OCI-LY1 (cell line): ENCODE measurements at regions not wholly inside any gene's neighbourhood (a gene's known extent, or its start where the extent isn't known, plus 50 kb on each side); places are given as distances from the start of the nearest gene placed in this dataset.
A peak's percentile ranks its signal among the peaks of the same experiment; 100 is the strongest.

Experiments
- H2AFZ ChIP-seq: fragments of 200-600 bp; sonication (generic), shearing (Covaris generic); 2 replicates; pipeline ENCODE4 v1.6.0; 2014; ENCODE audit warnings: antibody characterized with exemption, mild to moderate bottlenecking, low read length
- H3F3A ChIP-seq: fragments of 200-600 bp; sonication (generic), shearing (Covaris generic); 2 replicates; pipeline ENCODE4 v1.6.0; 2014; ENCODE audit warnings: mild to moderate bottlenecking, antibody characterized with exemption, low read length, moderate library complexity; ENCODE audit not compliant: insufficient read depth
- H3K27ac ChIP-seq: fragments of 200-600 bp; sonication (generic); 2 replicates; pipeline ENCODE4 v1.5.1; 2014; ENCODE audit warnings: low read length, mixed run types, mild to moderate bottlenecking, low read depth; ENCODE audit not compliant: poor library complexity, severe bottlenecking
- H3K27me3 ChIP-seq: fragments of 200-600 bp; sonication (generic); 2 replicates; pipeline ENCODE4 v1.6.0; 2014; ENCODE audit warnings: antibody characterized with exemption, mild to moderate bottlenecking, low read length, moderate library complexity; ENCODE audit not compliant: insufficient read depth
- H3K36me3 ChIP-seq: fragments of 200-600 bp; sonication (generic); 2 replicates; pipeline ENCODE4 v1.6.1; 2014; ENCODE audit warnings: mild to moderate bottlenecking, antibody characterized with exemption, low read length, moderate library complexity, mixed read lengths; ENCODE audit not compliant: insufficient read depth
- H3K4me1 ChIP-seq: fragments of 200-600 bp; sonication (generic); 2 replicates; pipeline ENCODE4 v1.5.1; 2014; ENCODE audit warnings: mild to moderate bottlenecking, low read length, moderate library complexity; ENCODE audit not compliant: insufficient read depth, severe bottlenecking
- H3K4me2 ChIP-seq: fragments of 200-600 bp; sonication (generic), shearing (Covaris generic); 2 replicates; pipeline ENCODE4 v1.6.1; 2014; ENCODE audit warnings: low read length
- H3K4me3 ChIP-seq: fragments of 200-600 bp; sonication (generic); 2 replicates; pipeline ENCODE4 v1.5.1; 2014; ENCODE audit warnings: low read length, low read depth, mild to moderate bottlenecking, mixed read lengths; ENCODE audit not compliant: poor library complexity, severe bottlenecking
- H3K79me2 ChIP-seq: fragments of 200-600 bp; shearing (Covaris generic); 2 replicates; pipeline ENCODE4 v1.6.1; 2016; ENCODE audit warnings: mixed run types, low read length, mixed read lengths; ENCODE audit not compliant: insufficient read depth
- H3K9ac ChIP-seq: fragments of 200-600 bp; sonication (generic), shearing (Covaris generic); 2 replicates; pipeline ENCODE4 v1.6.1; 2014; ENCODE audit warnings: mild to moderate bottlenecking, low read length, mixed read lengths
- H3K9me2 ChIP-seq: fragments of 200-600 bp; sonication (generic), shearing (Covaris generic); 2 replicates; pipeline ENCODE4 v1.6.1; 2014; ENCODE audit warnings: low read depth, mild to moderate bottlenecking, low read length, mixed read lengths
- H3K9me3 ChIP-seq: fragments of 200-600 bp; shearing (Covaris generic); 2 replicates; pipeline ENCODE4 v1.6.1; 2014; ENCODE audit warnings: low read length, mixed read lengths
- H4K20me1 ChIP-seq: fragments of 200-600 bp; sonication (generic), shearing (Covaris generic); 2 replicates; pipeline ENCODE4 v1.6.0; 2016; ENCODE audit warnings: mild to moderate bottlenecking, low read length; ENCODE audit not compliant: insufficient read depth
- EZH2 ChIP-seq: fragments of 200-600 bp; sonication (generic), shearing (Covaris generic); IDR thresholded peaks from 2 replicates; pipeline ENCODE4 v1.8.0; 2017; ENCODE audit warnings: borderline replicate concordance, mixed run types, mild to moderate bottlenecking, antibody characterized with exemption, low read length, moderate library complexity, mixed read lengths
- TF ChIP-seq, protein P1 (sequence below): fragments of 200-600 bp; sonication (generic), shearing (Covaris generic); IDR thresholded peaks from 2 replicates; pipeline ENCODE4 v1.5.1; 2017; ENCODE audit warnings: mild to moderate bottlenecking, antibody characterized with exemption, low read length, moderate library complexity, mixed read lengths

DNA sequence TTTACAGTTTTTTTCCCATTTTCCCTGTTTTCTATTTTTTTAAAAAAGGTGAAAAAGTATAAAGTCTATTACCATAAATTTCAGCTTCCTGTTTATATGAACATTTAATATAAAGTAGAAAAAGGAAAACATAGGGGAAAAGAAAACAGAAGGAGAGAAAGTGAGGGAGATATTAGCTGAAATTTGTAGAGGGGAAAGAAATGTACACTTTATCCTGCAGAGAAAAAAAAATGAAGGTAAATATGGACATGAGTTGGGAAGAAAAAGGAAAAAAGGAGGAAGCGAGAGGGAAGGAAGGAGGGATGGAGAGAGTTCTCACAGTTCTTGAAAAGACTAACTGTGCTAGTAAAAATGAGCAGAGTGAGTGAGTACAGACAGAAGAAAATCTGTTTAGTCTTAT, 91.6 kb upstream of the BTG1 start:
- Histone ChIP-seq H3K79me2 (no peaks in the 10 kb centered on the region), H3K36me3 (no peaks in the 10 kb centered on the region), H3K27me3 (no peaks in the 10 kb centered on the region), H3K9ac (no peak overlapping the region), H4K20me1 (no peaks in the 10 kb centered on the region), H3K27ac (no peak overlapping the region), H3K4me1 (peaks cover 10% of the 10 kb centered on the region), H3K4me3 (no peak overlapping the region), H3K9me2 (no peaks in the 10 kb centered on the region), H3F3A (no peaks in the 10 kb centered on the region), H3K4me2 (no peak overlapping the region), H2AFZ (no peak overlapping the region), H3K9me3 (no peaks in the 10 kb centered on the region)
- TF ChIP-seq, protein P1, sequence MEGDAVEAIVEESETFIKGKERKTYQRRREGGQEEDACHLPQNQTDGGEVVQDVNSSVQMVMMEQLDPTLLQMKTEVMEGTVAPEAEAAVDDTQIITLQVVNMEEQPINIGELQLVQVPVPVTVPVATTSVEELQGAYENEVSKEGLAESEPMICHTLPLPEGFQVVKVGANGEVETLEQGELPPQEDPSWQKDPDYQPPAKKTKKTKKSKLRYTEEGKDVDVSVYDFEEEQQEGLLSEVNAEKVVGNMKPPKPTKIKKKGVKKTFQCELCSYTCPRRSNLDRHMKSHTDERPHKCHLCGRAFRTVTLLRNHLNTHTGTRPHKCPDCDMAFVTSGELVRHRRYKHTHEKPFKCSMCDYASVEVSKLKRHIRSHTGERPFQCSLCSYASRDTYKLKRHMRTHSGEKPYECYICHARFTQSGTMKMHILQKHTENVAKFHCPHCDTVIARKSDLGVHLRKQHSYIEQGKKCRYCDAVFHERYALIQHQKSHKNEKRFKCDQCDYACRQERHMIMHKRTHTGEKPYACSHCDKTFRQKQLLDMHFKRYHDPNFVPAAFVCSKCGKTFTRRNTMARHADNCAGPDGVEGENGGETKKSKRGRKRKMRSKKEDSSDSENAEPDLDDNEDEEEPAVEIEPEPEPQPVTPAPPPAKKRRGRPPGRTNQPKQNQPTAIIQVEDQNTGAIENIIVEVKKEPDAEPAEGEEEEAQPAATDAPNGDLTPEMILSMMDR: no peak
- no peak for TF ChIP-seq EZH2

DNA sequence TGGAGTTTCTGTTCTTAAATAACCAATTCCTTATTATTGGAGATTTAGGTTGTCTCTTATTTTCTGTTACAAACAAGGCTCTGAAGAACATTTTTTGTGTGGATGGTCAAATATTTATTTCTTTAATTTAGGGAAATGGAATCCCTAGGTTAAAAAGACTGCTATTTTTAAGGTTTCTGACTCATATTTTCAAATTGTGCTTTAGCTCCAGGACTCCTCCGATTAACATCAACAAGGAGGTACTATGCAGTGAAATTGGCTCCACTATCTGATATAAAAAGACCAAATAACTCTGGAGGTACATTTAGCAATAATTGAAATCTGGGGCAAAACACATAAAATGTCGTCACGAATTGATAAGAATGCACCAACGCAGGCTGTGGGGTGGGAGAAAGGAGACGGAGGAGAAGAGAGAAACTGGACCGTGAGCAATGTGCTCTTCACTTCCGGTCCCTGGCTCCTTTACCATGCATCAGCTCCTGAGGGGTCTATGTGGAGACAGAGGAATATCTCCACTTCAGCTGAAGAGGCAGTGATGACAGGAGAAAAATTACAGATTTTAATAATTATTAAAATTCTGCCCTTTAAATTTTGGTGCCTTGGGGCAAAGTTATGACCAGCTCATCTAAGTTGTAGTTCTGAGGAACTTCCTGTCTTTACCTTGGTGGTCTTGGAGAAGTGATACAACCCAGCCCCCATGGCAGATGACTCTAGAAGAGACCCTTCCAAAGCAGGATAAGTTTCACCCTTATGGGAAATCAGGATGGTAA, 90.2 kb upstream of the BTG1 start:
- TF ChIP-seq, protein P1: no peak
- no peak for TF ChIP-seq EZH2
- H3K4me3 ChIP-seq: no peak overlapping the region
- no peak overlapping the region for H3K27ac ChIP-seq
- H3K79me2 ChIP-seq: no peaks in the 10 kb centered on the region
- no peaks in the 10 kb centered on the region for H3K9me3 ChIP-seq
- H3F3A ChIP-seq: no peaks in the 10 kb centered on the region
- no peaks in the 10 kb centered on the region for H3K36me3 ChIP-seq
- H3K9me2 ChIP-seq: no peaks in the 10 kb centered on the region
- no peak overlapping the region for H3K9ac ChIP-seq
- no peaks in the 10 kb centered on the region for H3K27me3 ChIP-seq
- H4K20me1 ChIP-seq: no peaks in the 10 kb centered on the region
- no peak overlapping the region for H2AFZ ChIP-seq
- no peak overlapping the region for H3K4me2 ChIP-seq
- peaks cover 10% of the 10 kb centered on the region for H3K4me1 ChIP-seq

DNA sequence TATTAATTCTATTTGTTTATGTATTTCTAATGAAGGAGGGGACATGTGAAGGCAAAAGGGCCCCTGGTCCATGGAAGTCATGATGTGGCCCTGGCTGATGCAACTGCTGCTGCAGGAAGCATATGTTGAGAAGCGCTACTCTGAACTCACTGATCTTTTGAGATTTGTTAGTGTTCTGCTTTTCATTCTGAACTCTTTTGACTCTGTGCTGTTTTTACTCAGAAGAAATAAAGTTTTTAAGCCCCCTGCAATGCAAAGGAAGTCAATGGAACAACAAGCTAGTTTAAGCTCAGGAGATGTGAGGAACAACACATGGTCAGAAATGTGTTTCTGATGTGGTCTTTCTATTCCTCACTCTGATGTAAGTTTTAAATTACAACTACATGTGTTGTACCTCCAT, 88.9 kb upstream of the BTG1 start:
- Histone ChIP-seq H3K27ac (no peak overlapping the region), H3K4me1 (peaks cover 10% of the 10 kb centered on the region), H3K4me2 (no peak overlapping the region), H3K79me2 (no peaks in the 10 kb centered on the region), H3K27me3 (no peaks in the 10 kb centered on the region), H3K9ac (no peak overlapping the region), H2AFZ (peak overlapping the region; percentile 88; the same call in 1 of the 2 replicates), H3K36me3 (no peaks in the 10 kb centered on the region), H3K4me3 (no peak overlapping the region), H4K20me1 (no peaks in the 10 kb centered on the region), H3F3A (no peaks in the 10 kb centered on the region), H3K9me3 (no peaks in the 10 kb centered on the region), H3K9me2 (no peaks in the 10 kb centered on the region)
- no peak for TF ChIP-seq EZH2
- TF ChIP-seq, protein P1: no peak
